ENCODE measurements at regions not wholly inside any gene's neighbourhood (a gene's known extent, or its start where the extent isn't known, plus 50 kb on each side); places are given as distances from the start of the nearest gene placed in this dataset.

DNA sequence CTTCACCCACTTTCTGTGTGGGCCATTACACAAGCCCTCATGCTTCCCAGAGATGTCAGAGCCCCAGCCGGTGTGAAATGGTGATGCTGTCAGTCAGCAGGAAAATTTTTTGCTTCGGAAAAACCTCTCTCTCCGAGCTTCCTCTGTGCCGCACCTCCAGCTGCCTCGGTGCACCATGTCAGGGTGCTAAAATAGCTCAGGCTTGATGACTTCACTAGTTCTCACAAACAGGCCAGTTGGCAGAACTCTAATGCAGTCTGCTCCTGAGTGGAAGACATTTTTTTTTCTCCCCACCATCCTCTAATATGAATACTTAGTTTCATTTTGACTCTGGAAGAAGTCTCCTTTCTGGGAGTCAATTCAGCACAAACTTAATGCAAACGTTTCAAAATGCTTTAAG lies 71.3 kb downstream of the KLF12 start:
- no peaks in the 10 kb centered on the region for H3K9me2 ChIP-seq (replicated peaks; ENCODE audit: insufficient read depth)
- no peaks in the 10 kb centered on the region for H4K20me1 ChIP-seq (ENCODE audit: insufficient read depth, poor library complexity, severe bottlenecking)
- H3K27ac ChIP-seq: peak overlapping the region; percentile 1
- H3K4me2 ChIP-seq: peak overlapping the region; percentile 33
- no peak for TF ChIP-seq EZH2 (IDR thresholded peaks at IDR 0.05; ENCODE audit: borderline replicate concordance)
- TF ChIP-seq, protein P1, sequence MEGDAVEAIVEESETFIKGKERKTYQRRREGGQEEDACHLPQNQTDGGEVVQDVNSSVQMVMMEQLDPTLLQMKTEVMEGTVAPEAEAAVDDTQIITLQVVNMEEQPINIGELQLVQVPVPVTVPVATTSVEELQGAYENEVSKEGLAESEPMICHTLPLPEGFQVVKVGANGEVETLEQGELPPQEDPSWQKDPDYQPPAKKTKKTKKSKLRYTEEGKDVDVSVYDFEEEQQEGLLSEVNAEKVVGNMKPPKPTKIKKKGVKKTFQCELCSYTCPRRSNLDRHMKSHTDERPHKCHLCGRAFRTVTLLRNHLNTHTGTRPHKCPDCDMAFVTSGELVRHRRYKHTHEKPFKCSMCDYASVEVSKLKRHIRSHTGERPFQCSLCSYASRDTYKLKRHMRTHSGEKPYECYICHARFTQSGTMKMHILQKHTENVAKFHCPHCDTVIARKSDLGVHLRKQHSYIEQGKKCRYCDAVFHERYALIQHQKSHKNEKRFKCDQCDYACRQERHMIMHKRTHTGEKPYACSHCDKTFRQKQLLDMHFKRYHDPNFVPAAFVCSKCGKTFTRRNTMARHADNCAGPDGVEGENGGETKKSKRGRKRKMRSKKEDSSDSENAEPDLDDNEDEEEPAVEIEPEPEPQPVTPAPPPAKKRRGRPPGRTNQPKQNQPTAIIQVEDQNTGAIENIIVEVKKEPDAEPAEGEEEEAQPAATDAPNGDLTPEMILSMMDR (IDR thresholded peaks at IDR 0.05; ENCODE audit: poor library complexity): no peak
- TF ChIP-seq EZH2phosphoT487 (IDR thresholded peaks at IDR 0.05; ENCODE audit: low read depth, severe bottlenecking, unreplicated experiment): no peak
- DNase-seq (ENCODE audit: low spot score): no peak
- H3K9me3 ChIP-seq (ENCODE audit: low read depth): no peaks in the 10 kb centered on the region
- H2AFZ ChIP-seq: no peak overlapping the region
- H3K4me3 ChIP-seq: no peak overlapping the region
- no peaks in the 10 kb centered on the region for H3K27me3 ChIP-seq
- no peaks in the 10 kb centered on the region for H3K36me3 ChIP-seq (replicated peaks; ENCODE audit: insufficient read depth, low read depth)
- peaks cover 4% of the 10 kb centered on the region for H3K4me1 ChIP-seq (ENCODE audit: insufficient read depth)
- peaks cover 43% of the 10 kb centered on the region for H3K79me2 ChIP-seq
- 66% methylated on average over 6 of the region's 6 CpGs for WGBS (ENCODE audit: low lambda C conversion rate, missing lambda C conversion rate)

DNA sequence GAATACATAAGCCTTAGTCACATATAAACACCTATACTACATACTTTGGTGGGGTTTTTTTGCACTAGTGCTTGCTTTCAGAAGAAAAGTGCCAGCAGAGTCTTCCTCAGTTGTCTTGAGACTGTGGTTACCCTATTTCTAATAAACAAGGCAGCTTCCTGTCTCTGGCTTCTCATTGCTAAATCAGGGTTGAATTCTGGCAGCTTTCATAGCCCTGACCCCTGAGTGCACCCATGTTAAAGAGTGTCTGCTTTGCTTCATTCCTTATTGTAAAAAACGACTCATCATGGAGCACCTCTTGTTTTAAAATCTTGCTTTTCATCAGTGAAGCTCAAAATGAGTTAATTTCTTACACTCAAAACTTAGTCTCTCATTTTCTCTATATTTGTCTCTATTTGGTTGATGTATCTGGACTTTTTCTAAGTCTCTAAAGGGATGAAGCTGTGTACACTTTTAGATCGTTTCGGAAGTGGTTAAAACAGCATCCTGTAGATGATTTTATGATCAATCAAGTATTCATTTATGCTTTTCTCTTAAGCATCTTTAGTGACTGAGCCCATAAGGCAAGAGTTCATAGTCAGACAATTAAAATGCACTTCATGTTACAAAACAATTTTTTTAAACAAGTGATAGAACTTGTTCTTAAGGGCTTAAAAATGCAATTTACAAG lies 72.1 kb downstream of the KLF12 start:
- peaks cover 43% of the 10 kb centered on the region for H3K79me2 ChIP-seq
- H3K27ac ChIP-seq: no peak overlapping the region
- H3K9me3 ChIP-seq (ENCODE audit: low read depth): no peaks in the 10 kb centered on the region
- TF ChIP-seq, protein P1 (IDR thresholded peaks at IDR 0.05; ENCODE audit: poor library complexity): no peak
- TF ChIP-seq EZH2phosphoT487 (IDR thresholded peaks at IDR 0.05; ENCODE audit: low read depth, severe bottlenecking, unreplicated experiment) (no peak), EZH2 (IDR thresholded peaks at IDR 0.05; ENCODE audit: borderline replicate concordance) (no peak)
- no peaks in the 10 kb centered on the region for H3K9me2 ChIP-seq (replicated peaks; ENCODE audit: insufficient read depth)
- H3K4me2 ChIP-seq: no peak overlapping the region
- H3K4me1 ChIP-seq (ENCODE audit: insufficient read depth): peaks cover 4% of the 10 kb centered on the region
- no peak for DNase-seq (ENCODE audit: low spot score)
- H3K27me3 ChIP-seq: no peaks in the 10 kb centered on the region
- H4K20me1 ChIP-seq (ENCODE audit: insufficient read depth, poor library complexity, severe bottlenecking): no peaks in the 10 kb centered on the region
- WGBS (ENCODE audit: low lambda C conversion rate, missing lambda C conversion rate): 62% methylated on average over 3 of the region's 3 CpGs
- no peak overlapping the region for H3K4me3 ChIP-seq
- H3K36me3 ChIP-seq (replicated peaks; ENCODE audit: insufficient read depth, low read depth): no peaks in the 10 kb centered on the region
- no peak overlapping the region for H2AFZ ChIP-seq

DNA sequence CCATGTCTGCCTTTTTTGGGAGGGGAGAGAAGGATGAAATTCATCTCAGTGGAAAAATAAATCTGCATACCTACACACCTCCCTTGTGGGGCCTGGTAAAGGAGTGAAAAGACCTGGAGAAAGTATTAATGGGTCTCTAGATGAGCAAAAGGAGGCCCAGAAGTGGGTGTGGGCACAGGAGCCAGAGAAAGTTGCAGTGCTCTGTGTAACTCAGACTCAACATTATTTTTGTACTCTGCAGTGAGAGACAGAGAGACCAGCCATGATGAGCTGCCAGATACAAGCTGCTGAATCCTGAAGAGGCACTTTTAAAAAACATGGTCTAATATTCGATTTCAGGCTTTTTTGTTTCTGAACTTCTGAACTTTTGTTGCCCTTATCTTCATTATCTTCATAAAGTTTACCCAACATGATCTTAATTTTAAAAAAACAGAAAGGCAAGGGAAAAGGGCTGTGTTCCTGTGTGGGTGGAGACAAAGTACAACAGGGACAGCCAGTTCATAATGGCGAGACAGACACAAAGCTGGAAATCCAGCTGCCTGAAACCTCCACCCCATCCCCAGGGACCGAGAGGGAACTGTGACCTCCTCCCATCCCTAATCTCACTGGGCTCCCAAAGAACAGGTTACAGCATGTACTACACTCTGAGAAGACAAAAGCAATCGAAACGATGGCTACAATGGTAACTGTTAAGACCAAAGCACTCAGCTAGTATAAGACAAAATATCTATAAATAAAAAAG lies 77.2 kb downstream of the KLF12 start:
- Histone ChIP-seq H2AFZ (no peak overlapping the region), H3K79me2 (peaks cover 34% of the 10 kb centered on the region), H3K9me3 (ENCODE audit: low read depth) (no peaks in the 10 kb centered on the region), H3K27me3 (no peaks in the 10 kb centered on the region), H3K4me3 (no peak overlapping the region), H4K20me1 (ENCODE audit: insufficient read depth, poor library complexity, severe bottlenecking) (no peaks in the 10 kb centered on the region), H3K36me3 (replicated peaks; ENCODE audit: insufficient read depth, low read depth) (no peaks in the 10 kb centered on the region), H3K9me2 (replicated peaks; ENCODE audit: insufficient read depth) (no peaks in the 10 kb centered on the region), H3K4me2 (peak overlapping the region; percentile 1), H3K27ac (no peak overlapping the region), H3K4me1 (ENCODE audit: insufficient read depth) (no peaks in the 10 kb centered on the region)
- DNase-seq (ENCODE audit: low spot score): no peak
- WGBS (ENCODE audit: low lambda C conversion rate, missing lambda C conversion rate): 57% methylated on average over 5 of the region's 5 CpGs
- TF ChIP-seq, protein P1 (IDR thresholded peaks at IDR 0.05; ENCODE audit: poor library complexity): no peak
- TF ChIP-seq EZH2 (IDR thresholded peaks at IDR 0.05; ENCODE audit: borderline replicate concordance): no peak
- no peak for TF ChIP-seq EZH2phosphoT487 (IDR thresholded peaks at IDR 0.05; ENCODE audit: low read depth, severe bottlenecking, unreplicated experiment)

All from hepatocyte (in vitro differentiated cells).